ENCODE measurements at regions not wholly inside any gene's neighbourhood (a gene's known extent, or its start where the extent isn't known, plus 50 kb on each side); places are given as distances from the start of the nearest gene placed in this dataset.

DNA sequence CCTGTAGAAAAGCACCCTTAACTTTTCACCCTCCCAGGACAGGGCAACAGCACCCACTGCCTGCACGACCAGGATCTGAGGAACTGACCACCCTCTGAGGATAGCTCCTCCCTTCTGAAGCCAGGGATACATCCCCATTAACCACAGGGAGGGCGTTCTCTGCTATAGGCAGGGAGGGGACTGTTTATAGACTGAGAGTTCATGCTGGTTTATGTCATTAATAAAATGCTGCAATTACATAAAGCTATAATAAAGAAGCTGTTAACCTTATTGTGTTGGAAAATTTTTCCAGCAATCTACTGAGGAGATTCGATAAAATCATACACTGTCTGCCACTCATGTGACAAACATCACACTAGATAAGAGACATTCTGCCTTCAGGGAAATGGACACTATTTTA is 232.4 kb upstream of the SFSWAP start:
- H3K36me3 ChIP-seq (ENCODE audit: control insufficient read depth in 1 of 2, insufficient read depth in 2 of 2, low read length in 2 of 2) = no peaks in the 10 kb centered on the region
- no peak overlapping the region for H4K8ac ChIP-seq (ENCODE audit: low read depth, low read length)
- H2BK120ac ChIP-seq (ENCODE audit: insufficient read depth, low read length, poor library complexity) = no peak overlapping the region
- no peaks in the 10 kb centered on the region for H3K79me1 ChIP-seq (ENCODE audit: low read length)
- no peak overlapping the region for H4K91ac ChIP-seq (ENCODE audit: low read depth, low read length)
- no peak overlapping the region for H3K4me2 ChIP-seq (ENCODE audit: low read length)
- H3K9ac ChIP-seq (ENCODE audit: low read length) = no peak overlapping the region
- peaks cover 6% of the 10 kb centered on the region for H3K9me3 ChIP-seq (ENCODE audit: insufficient read depth, low read depth, low read length)
- no peak overlapping the region for H3K23ac ChIP-seq (ENCODE audit: low read length)
- no CpG with 5 or more reads among the region's 3 CpGs for WGBS (ENCODE audit: extremely low coverage, insufficient coverage, insufficient read length)
- H3K18ac ChIP-seq (ENCODE audit: low read length) = no peak overlapping the region
- no peaks in the 10 kb centered on the region for H3K4me1 ChIP-seq (ENCODE audit: control insufficient read depth in 1 of 2, insufficient read depth in 2 of 2, low read length in 2 of 2)
- no peak overlapping the region for H3K27ac ChIP-seq (ENCODE audit: low read depth, low read length)
- no peak overlapping the region for H3K4ac ChIP-seq (ENCODE audit: low read depth, low read length)
- H3K27me3 ChIP-seq (ENCODE audit: insufficient read depth, low read length) = no peaks in the 10 kb centered on the region
- H2BK5ac ChIP-seq (ENCODE audit: low read depth, low read length, poor library complexity) = no peak overlapping the region
- no peak overlapping the region for H2BK12ac ChIP-seq (ENCODE audit: low read length)
- no peak overlapping the region for H3K4me3 ChIP-seq (ENCODE audit: low read depth, low read length)
- no peak overlapping the region for H2AFZ ChIP-seq (ENCODE audit: insufficient read depth, low read length, poor library complexity)
- no peak overlapping the region for H4K12ac ChIP-seq (ENCODE audit: low read depth, low read length)
- no peak for DNase-seq
- H2AK5ac ChIP-seq (ENCODE audit: low read length) = no peak overlapping the region
- H3K14ac ChIP-seq (ENCODE audit: low read length) = no peak overlapping the region
- no peaks in the 10 kb centered on the region for H3K79me2 ChIP-seq (ENCODE audit: control insufficient read depth, insufficient read depth, low read length, poor library complexity)

DNA sequence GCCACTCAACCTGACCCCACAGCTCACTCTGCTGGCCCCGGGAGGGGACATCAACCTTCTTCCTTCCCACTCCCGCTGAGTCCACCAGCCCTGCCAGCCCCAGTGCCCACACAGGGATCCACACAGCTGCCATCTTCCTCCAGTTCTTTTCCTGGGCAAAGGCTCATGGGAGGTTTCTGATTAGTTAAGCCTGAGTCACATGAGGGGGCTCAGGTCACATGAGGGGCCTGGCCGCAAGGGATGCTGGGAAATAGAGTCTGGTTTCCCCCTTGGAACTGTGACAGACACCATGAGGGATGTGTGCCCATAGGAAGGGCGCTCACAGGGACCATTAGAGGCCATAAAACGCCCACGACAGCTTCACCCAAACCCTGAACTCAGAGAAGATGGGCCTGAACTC is 228.7 kb upstream of the SFSWAP start:
- no peak overlapping the region for H2AFZ ChIP-seq (ENCODE audit: insufficient read depth, low read length, poor library complexity)
- no peak overlapping the region for H3K9ac ChIP-seq (ENCODE audit: low read length)
- no peak overlapping the region for H3K4me2 ChIP-seq (ENCODE audit: low read length)
- H3K36me3 ChIP-seq (ENCODE audit: control insufficient read depth in 1 of 2, insufficient read depth in 2 of 2, low read length in 2 of 2) = no peaks in the 10 kb centered on the region
- no peak overlapping the region for H2BK12ac ChIP-seq (ENCODE audit: low read length)
- H4K8ac ChIP-seq (ENCODE audit: low read depth, low read length) = no peak overlapping the region
- peaks cover 6% of the 10 kb centered on the region for H3K9me3 ChIP-seq (ENCODE audit: insufficient read depth, low read depth, low read length)
- no peak overlapping the region for H3K14ac ChIP-seq (ENCODE audit: low read length)
- H4K12ac ChIP-seq (ENCODE audit: low read depth, low read length) = no peak overlapping the region
- no peak overlapping the region for H3K23ac ChIP-seq (ENCODE audit: low read length)
- no peaks in the 10 kb centered on the region for H3K79me2 ChIP-seq (ENCODE audit: control insufficient read depth, insufficient read depth, low read length, poor library complexity)
- DNase-seq = no peak
- H3K4me1 ChIP-seq (ENCODE audit: control insufficient read depth in 1 of 2, insufficient read depth in 2 of 2, low read length in 2 of 2) = no peaks in the 10 kb centered on the region
- no peak overlapping the region for H2BK120ac ChIP-seq (ENCODE audit: insufficient read depth, low read length, poor library complexity)
- no peak overlapping the region for H4K91ac ChIP-seq (ENCODE audit: low read depth, low read length)
- H3K4me3 ChIP-seq (ENCODE audit: low read depth, low read length) = no peak overlapping the region
- H3K4ac ChIP-seq (ENCODE audit: low read depth, low read length) = no peak overlapping the region
- H2BK5ac ChIP-seq (ENCODE audit: low read depth, low read length, poor library complexity) = no peak overlapping the region
- H2AK5ac ChIP-seq (ENCODE audit: low read length) = no peak overlapping the region
- H3K18ac ChIP-seq (ENCODE audit: low read length) = no peak overlapping the region
- H3K27me3 ChIP-seq (ENCODE audit: insufficient read depth, low read length) = no peaks in the 10 kb centered on the region
- no peaks in the 10 kb centered on the region for H3K79me1 ChIP-seq (ENCODE audit: low read length)
- no peak overlapping the region for H3K27ac ChIP-seq (ENCODE audit: low read depth, low read length)
- no CpG with 5 or more reads among the region's 6 CpGs for WGBS (ENCODE audit: extremely low coverage, insufficient coverage, insufficient read length)

DNA sequence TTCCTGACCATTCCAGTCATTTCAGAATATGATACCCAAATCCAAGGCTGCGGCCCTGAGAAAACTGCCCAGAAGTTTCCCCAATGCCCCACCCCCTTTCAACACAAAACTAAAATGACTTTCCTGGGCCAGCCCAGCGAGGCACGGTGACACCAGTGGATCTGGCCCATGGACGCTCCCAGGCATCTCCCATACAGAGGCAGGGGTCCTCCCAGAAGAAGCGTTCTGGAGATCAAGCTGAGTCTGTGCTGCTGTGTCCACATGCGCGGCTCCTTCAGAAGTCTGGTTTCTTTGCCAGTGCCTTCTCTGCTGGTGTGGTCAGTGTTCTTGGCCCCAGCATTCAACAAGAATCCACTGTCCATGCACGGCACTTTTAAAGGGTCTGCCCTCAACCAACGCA is 228.2 kb upstream of the SFSWAP start:
- H2AK5ac ChIP-seq (ENCODE audit: low read length) = no peak overlapping the region
- no peak overlapping the region for H3K18ac ChIP-seq (ENCODE audit: low read length)
- no peak overlapping the region for H3K14ac ChIP-seq (ENCODE audit: low read length)
- H4K12ac ChIP-seq (ENCODE audit: low read depth, low read length) = no peak overlapping the region
- no peak overlapping the region for H3K27ac ChIP-seq (ENCODE audit: low read depth, low read length)
- H3K4ac ChIP-seq (ENCODE audit: low read depth, low read length) = no peak overlapping the region
- H3K4me1 ChIP-seq (ENCODE audit: control insufficient read depth in 1 of 2, insufficient read depth in 2 of 2, low read length in 2 of 2) = no peaks in the 10 kb centered on the region
- H3K9me3 ChIP-seq (ENCODE audit: insufficient read depth, low read depth, low read length) = peaks cover 6% of the 10 kb centered on the region
- H2BK120ac ChIP-seq (ENCODE audit: insufficient read depth, low read length, poor library complexity) = no peak overlapping the region
- no peaks in the 10 kb centered on the region for H3K79me1 ChIP-seq (ENCODE audit: low read length)
- no peak overlapping the region for H3K9ac ChIP-seq (ENCODE audit: low read length)
- H2AFZ ChIP-seq (ENCODE audit: insufficient read depth, low read length, poor library complexity) = no peak overlapping the region
- no peak overlapping the region for H4K8ac ChIP-seq (ENCODE audit: low read depth, low read length)
- no peak overlapping the region for H2BK12ac ChIP-seq (ENCODE audit: low read length)
- no CpG with 5 or more reads among the region's 9 CpGs for WGBS (ENCODE audit: extremely low coverage, insufficient coverage, insufficient read length)
- H4K91ac ChIP-seq (ENCODE audit: low read depth, low read length) = no peak overlapping the region
- no peak overlapping the region for H3K23ac ChIP-seq (ENCODE audit: low read length)
- no peaks in the 10 kb centered on the region for H3K36me3 ChIP-seq (ENCODE audit: control insufficient read depth in 1 of 2, insufficient read depth in 2 of 2, low read length in 2 of 2)
- no peak overlapping the region for H2BK5ac ChIP-seq (ENCODE audit: low read depth, low read length, poor library complexity)
- no peaks in the 10 kb centered on the region for H3K27me3 ChIP-seq (ENCODE audit: insufficient read depth, low read length)
- no peaks in the 10 kb centered on the region for H3K79me2 ChIP-seq (ENCODE audit: control insufficient read depth, insufficient read depth, low read length, poor library complexity)
- no peak overlapping the region for H3K4me3 ChIP-seq (ENCODE audit: low read depth, low read length)
- H3K4me2 ChIP-seq (ENCODE audit: low read length) = no peak overlapping the region
- DNase-seq = no peak

DNA sequence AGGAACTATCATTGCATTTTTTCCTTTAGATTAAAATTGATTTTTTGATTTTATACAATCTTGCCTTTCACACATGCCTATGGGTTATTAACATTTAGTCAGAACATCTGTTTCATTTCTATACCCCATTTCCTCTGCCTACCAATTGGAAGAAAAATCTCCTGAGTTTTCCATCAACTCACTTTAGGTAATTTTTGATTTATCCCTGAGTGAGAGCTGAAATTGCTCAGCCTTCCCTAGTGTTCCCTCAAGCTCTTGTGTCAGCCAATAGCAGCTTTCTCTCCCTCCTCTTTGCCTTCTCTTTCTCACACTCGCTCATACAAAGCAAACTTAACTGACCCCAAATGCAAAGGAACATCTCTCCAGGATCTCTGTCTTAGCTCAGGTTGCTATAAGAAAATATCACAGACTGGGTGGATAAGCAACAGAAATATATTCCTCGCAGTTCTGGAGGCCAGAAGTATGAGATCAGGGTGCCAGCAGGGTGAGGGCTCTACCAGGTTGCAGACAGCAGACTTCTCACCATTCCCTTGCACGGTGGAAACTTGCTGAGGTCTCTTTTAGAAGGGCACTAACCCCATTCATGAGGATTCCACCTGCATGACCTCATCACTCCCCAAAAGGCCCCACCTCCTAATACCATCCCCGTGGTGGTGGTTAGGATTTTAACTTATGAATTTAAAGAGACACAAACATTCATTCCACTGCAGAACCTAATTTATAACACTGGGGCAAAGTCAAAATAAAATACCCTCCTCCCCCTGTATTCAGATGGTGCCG is 224.2 kb upstream of the SFSWAP start:
- H4K91ac ChIP-seq (ENCODE audit: low read depth, low read length) = no peak overlapping the region
- no peak overlapping the region for H2BK5ac ChIP-seq (ENCODE audit: low read depth, low read length, poor library complexity)
- no peak overlapping the region for H2AK5ac ChIP-seq (ENCODE audit: low read length)
- no peak for DNase-seq
- H3K27me3 ChIP-seq (ENCODE audit: insufficient read depth, low read length) = no peaks in the 10 kb centered on the region
- H3K4me3 ChIP-seq (ENCODE audit: low read depth, low read length) = no peak overlapping the region
- H3K27ac ChIP-seq (ENCODE audit: low read depth, low read length) = no peak overlapping the region
- no peak overlapping the region for H3K14ac ChIP-seq (ENCODE audit: low read length)
- peaks cover 2% of the 10 kb centered on the region for H3K9me3 ChIP-seq (ENCODE audit: insufficient read depth, low read depth, low read length)
- no peak overlapping the region for H4K8ac ChIP-seq (ENCODE audit: low read depth, low read length)
- no peak overlapping the region for H3K18ac ChIP-seq (ENCODE audit: low read length)
- no peaks in the 10 kb centered on the region for H3K36me3 ChIP-seq (ENCODE audit: control insufficient read depth in 1 of 2, insufficient read depth in 2 of 2, low read length in 2 of 2)
- no peak overlapping the region for H3K4me2 ChIP-seq (ENCODE audit: low read length)
- no peaks in the 10 kb centered on the region for H3K79me1 ChIP-seq (ENCODE audit: low read length)
- no peak overlapping the region for H3K4ac ChIP-seq (ENCODE audit: low read depth, low read length)
- no peak overlapping the region for H2BK120ac ChIP-seq (ENCODE audit: insufficient read depth, low read length, poor library complexity)
- no CpG with 5 or more reads among the region's 5 CpGs for WGBS (ENCODE audit: extremely low coverage, insufficient coverage, insufficient read length)
- H3K23ac ChIP-seq (ENCODE audit: low read length) = no peak overlapping the region
- no peak overlapping the region for H2AFZ ChIP-seq (ENCODE audit: insufficient read depth, low read length, poor library complexity)
- no peak overlapping the region for H4K12ac ChIP-seq (ENCODE audit: low read depth, low read length)
- H3K9ac ChIP-seq (ENCODE audit: low read length) = no peak overlapping the region
- H3K4me1 ChIP-seq (ENCODE audit: control insufficient read depth in 1 of 2, insufficient read depth in 2 of 2, low read length in 2 of 2) = no peaks in the 10 kb centered on the region
- H3K79me2 ChIP-seq (ENCODE audit: control insufficient read depth, insufficient read depth, low read length, poor library complexity) = no peaks in the 10 kb centered on the region
- no peak overlapping the region for H2BK12ac ChIP-seq (ENCODE audit: low read length)

All from trophoblast cell (in vitro differentiated cells and primary cell).